ENCODE measurements at regions not wholly inside any gene's neighbourhood (a gene's known extent, or its start where the extent isn't known, plus 50 kb on each side); places are given as distances from the start of the nearest gene placed in this dataset.

GRCh38 chr6:40957616-40958492, 81.2 kb downstream of the UNC5CL start:
- FAIRE-seq = peak; percentile 85
- Histone ChIP-seq H3K4me3 (ENCODE audit: control insufficient read depth in 2 of 3, extremely low read depth in 1 of 3, insufficient read depth in 2 of 3, low read depth in 1 of 3, low read length in 3 of 3) (no peak overlapping the region), H3K27ac (ENCODE audit: control insufficient read depth, insufficient read depth, low read length) (peak overlapping the region; percentile 89), H3K9me1 (ENCODE audit: control insufficient read depth, extremely low read depth, insufficient read depth, low read length) (no peaks in the 10 kb centered on the region), H3K27me3 (ENCODE audit: control insufficient read depth, extremely low read depth, insufficient read depth, low read length) (no peaks in the 10 kb centered on the region), H4K20me1 (ENCODE audit: control insufficient read depth, extremely low read depth, insufficient read depth, low read length) (no peaks in the 10 kb centered on the region), H3K79me2 (ENCODE audit: control insufficient read depth, insufficient read depth, low read length) (no peaks in the 10 kb centered on the region), H3K9me3 (ENCODE audit: control insufficient read depth, low read depth, low read length) (no peaks in the 10 kb centered on the region), H2AFZ (ENCODE audit: control insufficient read depth, low read length) (no peak overlapping the region), H3K4me1 (ENCODE audit: control insufficient read depth, extremely low read depth, insufficient read depth, low read length) (peaks cover 41% of the 10 kb centered on the region), H3K9ac (ENCODE audit: control insufficient read depth, extremely low read depth, insufficient read depth, low read length) (peak overlapping the region; percentile 24), H3K4me2 (ENCODE audit: control insufficient read depth, extremely low read depth, insufficient read depth, low read depth, low read length) (peak overlapping the region; percentile 52), H3K36me3 (ENCODE audit: control insufficient read depth in 2 of 2, extremely low read depth in 1 of 2, insufficient read depth in 2 of 2, low read length in 2 of 2) (no peaks in the 10 kb centered on the region)
- DNase-seq (ENCODE audit: low read depth, low spot score) = peak; percentile 97
- TF ChIP-seq CTCF (optimal IDR thresholded peaks at IDR 0.05 in 1 of 3, IDR thresholded peaks at IDR 0.05 in 1 of 3, conservative IDR thresholded peaks at IDR 0.05 in 1 of 3; ENCODE audit: extremely low read depth in 1 of 3, insufficient read depth in 2 of 3, low read length in 3 of 3) (no peak), EZH2 (IDR thresholded peaks at IDR 0.05; ENCODE audit: low read length) (no peak)
- dilution Hi-C loops (cut with MboI; ENCODE audit: extremely low pct_ligation_motif_present, low sequenced_read_pairs) = no loop called here

- no peak overlapping the region for H3K4me2 ChIP-seq (ENCODE audit: control insufficient read depth, extremely low read depth, insufficient read depth, low read depth, low read length)
Measured at GRCh38 chr6:40956936-40957335, 82.1 kb downstream of the UNC5CL start.

More at GRCh38 chr6:40956936-40957335, 82.1 kb downstream of the UNC5CL start:
- dilution Hi-C loops (cut with MboI; ENCODE audit: extremely low pct_ligation_motif_present, low sequenced_read_pairs) = no loop called here
- Histone ChIP-seq H3K4me3 (ENCODE audit: control insufficient read depth in 2 of 3, extremely low read depth in 1 of 3, insufficient read depth in 2 of 3, low read depth in 1 of 3, low read length in 3 of 3) (no peak overlapping the region), H3K79me2 (ENCODE audit: control insufficient read depth, insufficient read depth, low read length) (no peaks in the 10 kb centered on the region), H3K9ac (ENCODE audit: control insufficient read depth, extremely low read depth, insufficient read depth, low read length) (no peak overlapping the region), H4K20me1 (ENCODE audit: control insufficient read depth, extremely low read depth, insufficient read depth, low read length) (no peaks in the 10 kb centered on the region), H3K27ac (ENCODE audit: control insufficient read depth, insufficient read depth, low read length) (peak overlapping the region; percentile 89), H3K27me3 (ENCODE audit: control insufficient read depth, extremely low read depth, insufficient read depth, low read length) (no peaks in the 10 kb centered on the region), H3K9me1 (ENCODE audit: control insufficient read depth, extremely low read depth, insufficient read depth, low read length) (no peaks in the 10 kb centered on the region), H3K4me1 (ENCODE audit: control insufficient read depth, extremely low read depth, insufficient read depth, low read length) (peaks cover 38% of the 10 kb centered on the region), H3K36me3 (ENCODE audit: control insufficient read depth in 2 of 2, extremely low read depth in 1 of 2, insufficient read depth in 2 of 2, low read length in 2 of 2) (no peaks in the 10 kb centered on the region), H2AFZ (ENCODE audit: control insufficient read depth, low read length) (no peak overlapping the region), H3K9me3 (ENCODE audit: control insufficient read depth, low read depth, low read length) (no peaks in the 10 kb centered on the region)
- TF ChIP-seq EZH2 (IDR thresholded peaks at IDR 0.05; ENCODE audit: low read length) (no peak), CTCF (optimal IDR thresholded peaks at IDR 0.05 in 1 of 3, IDR thresholded peaks at IDR 0.05 in 1 of 3, conservative IDR thresholded peaks at IDR 0.05 in 1 of 3; ENCODE audit: extremely low read depth in 1 of 3, insufficient read depth in 2 of 3, low read length in 3 of 3) (no peak)
- DNase-seq (ENCODE audit: low read depth, low spot score) (no peak), FAIRE-seq (no peak)
